HCT116 (cell line): ENCODE measurements at regions not wholly inside any gene's neighbourhood (a gene's known extent, or its start where the extent isn't known, plus 50 kb on each side); places are given as distances from the start of the nearest gene placed in this dataset.

Experiments
- ATAC-seq: fragments of 200-7000 bp; cut with Tn5 transposase; 2 replicates; pipeline ENCODE4 v1.9.1; 2020; ENCODE audit warnings: mild to moderate bottlenecking, moderate library complexity
- BruUV-seq: library from RNA; stranded (reverse); fragments of 400-500 nt; replicated peaks from 2 replicates; lab custom pipeline; 2021; lab: Mats Ljungman, UMichigan
- CTCF ChIA-PET: fragments of 300-600 bp; sonication (Branson Sonifier 250); formaldehyde crosslinking; loops from one replicate; lab custom pipeline; 2021; ENCODE audit warnings: antibody characterized with exemption; lab: Charles Lee
- POLR2A ChIA-PET: fragments of 300-600, 350-600 bp; sonication (Branson Sonifier 250); formaldehyde crosslinking; loops from one replicate; lab custom pipeline; 2021; ENCODE audit warnings: antibody characterized with exemption; lab: Charles Lee
- RAD21 ChIA-PET, 2 experiments: fragments of 300-600 bp; sonication (Branson Sonifier 250); formaldehyde crosslinking; loops; one replicate each; lab custom pipeline; 2023; ENCODE audit warnings: low total read pairs in 2 of 2; ENCODE audit not compliant: uncharacterized antibody in 2 of 2, unreplicated experiment in 2 of 2, low non-redundant PET in 1 of 2; lab: Charles Lee
- DNase-seq: peaks from one replicate; pipeline ENCODE4 v3.0.0-alpha.2; 2010; ENCODE audit warnings: low read depth, low spot score
- H2AFZ ChIP-seq: fragments of 200-600 bp; shearing (Covaris generic), sonication (generic); 2 replicates; pipeline ENCODE4 v1.6.1; 2017; ENCODE audit warnings: low read depth, mixed run types, mixed read lengths, antibody characterized with exemption, low read length; ENCODE audit not compliant: poor library complexity, severe bottlenecking
- H3K27ac ChIP-seq: 2 replicates; pipeline ENCODE4 v1.5.1; 2012; ENCODE audit warnings: low read depth, low read length
- H3K27me3 ChIP-seq: fragments of 200-600 bp; sonication (generic); 2 replicates; pipeline ENCODE4 v1.6.1; 2016; ENCODE audit warnings: mixed run types, low read length, mixed read lengths; ENCODE audit not compliant: insufficient read depth
- H3K36me3 ChIP-seq, 2 experiments: fragments of 200-500 bp in 1 of 2; fragments of 200-600 bp in 1 of 2; sonication (Bioruptor generic) in 1 of 2; sonication (generic) in 1 of 2; 2 replicates each; pipeline versions ENCODE4 v1.5.1 to v1.6.1; 2014 to 2016; ENCODE audit warnings: low read length in 2 of 2, inconsistent platforms in 1 of 2, mixed read lengths in 1 of 2, mixed run types in 1 of 2; ENCODE audit not compliant: insufficient read depth in 2 of 2, control insufficient read depth in 1 of 2
- H3K4me1 ChIP-seq, 2 experiments: fragments of 200-600 bp in 1 of 2; sonication (generic) in 1 of 2; 2 replicates each; pipeline versions ENCODE4 v1.5.1 to v1.6.1; 2012 to 2017; ENCODE audit warnings: low read length in 2 of 2, inconsistent platforms in 1 of 2, mild to moderate bottlenecking in 1 of 2, mixed read lengths in 1 of 2, mixed run types in 1 of 2, moderate library complexity in 1 of 2; ENCODE audit not compliant: insufficient read depth in 2 of 2, control insufficient read depth in 1 of 2
- H3K4me2 ChIP-seq: fragments of 200-600 bp; sonication (generic); 2 replicates; pipeline ENCODE4 v1.6.1; 2017; ENCODE audit warnings: mixed run types, low read length, mixed read lengths
- H3K4me3 ChIP-seq, 2 experiments: fragments of 200-600 bp in 1 of 2; sonication (generic) in 1 of 2; replicated peaks in 1 of 2; 2 replicates each; pipeline ENCODE4 v1.5.1; 2011 to 2016; ENCODE audit warnings: low read length in 2 of 2, control low read depth in 1 of 2, low read depth in 1 of 2, mild to moderate bottlenecking in 1 of 2, mixed read lengths in 1 of 2, mixed run types in 1 of 2
- H3K79me2 ChIP-seq: fragments of 200-600 bp; sonication (generic); 2 replicates; pipeline ENCODE4 v1.6.1; 2017; ENCODE audit warnings: mild to moderate bottlenecking, mixed run types, low read length, moderate library complexity, mixed read lengths; ENCODE audit not compliant: insufficient read depth
- H3K9ac ChIP-seq: fragments of 200-600 bp; sonication (generic); 2 replicates; pipeline ENCODE4 v1.6.1; 2016; ENCODE audit warnings: low read length, mixed read lengths
- H3K9me2 ChIP-seq: fragments of 200-600 bp; sonication (generic), shearing (Covaris generic); 2 replicates; pipeline ENCODE4 v1.6.1; 2017; ENCODE audit warnings: mixed run types, mild to moderate bottlenecking, moderate library complexity; ENCODE audit not compliant: insufficient read depth
- H3K9me3 ChIP-seq, 2 experiments: fragments of 200-500 bp in 1 of 2; fragments of 200-600 bp in 1 of 2; sonication (Bioruptor generic) in 1 of 2; sonication (generic) in 1 of 2; 2 replicates each; pipeline ENCODE4 v1.6.1; 2014 to 2017; ENCODE audit warnings: low read length in 2 of 2, mixed read lengths in 2 of 2, inconsistent platforms in 1 of 2, low read depth in 1 of 2, mild to moderate bottlenecking in 1 of 2, mixed run types in 1 of 2, moderate library complexity in 1 of 2; ENCODE audit not compliant: control insufficient read depth in 1 of 2, insufficient read depth in 1 of 2
- H4K20me1 ChIP-seq: fragments of 200-600 bp; sonication (generic), shearing (Covaris generic); 2 replicates; pipeline ENCODE4 v1.6.1; 2017; ENCODE audit warnings: mixed run types, mild to moderate bottlenecking, moderate library complexity; ENCODE audit not compliant: insufficient read depth
- ATF3 ChIP-seq: IDR thresholded peaks from 2 replicates; pipeline ENCODE4 v1.6.1; 2012
- EGR1 ChIP-seq: IDR thresholded peaks from 2 replicates; pipeline ENCODE4 v1.6.1; 2012; ENCODE audit warnings: low read depth
- EZH2 ChIP-seq: fragments of 200-600 bp; sonication (generic); IDR thresholded peaks from 2 replicates; pipeline ENCODE4 v1.6.1; 2017; ENCODE audit warnings: antibody characterized with exemption, mixed run types
- FOSL1 ChIP-seq: IDR thresholded peaks from 2 replicates; pipeline ENCODE4 v1.6.1; 2012; ENCODE audit warnings: low read depth
- MAX ChIP-seq: IDR thresholded peaks from 2 replicates; pipeline ENCODE4 v1.6.1; 2012
- POLR2A ChIP-seq: IDR thresholded peaks from 2 replicates; pipeline ENCODE4 v1.7.0; 2011; ENCODE audit warnings: borderline replicate concordance; ENCODE audit not compliant: insufficient read depth, insufficient read length; ENCODE audit errors: extremely low read depth
- RAD21 ChIP-seq: IDR thresholded peaks from 2 replicates; pipeline ENCODE4 v1.6.1; 2012; ENCODE audit warnings: low read depth, mild to moderate bottlenecking
- SIN3A ChIP-seq: IDR thresholded peaks from 2 replicates; pipeline ENCODE4 v1.6.1; 2012; ENCODE audit warnings: low read depth
- SP1 ChIP-seq: IDR thresholded peaks from 2 replicates; pipeline ENCODE4 v1.6.1; 2012; ENCODE audit warnings: low read depth
- SRF ChIP-seq: IDR thresholded peaks from 2 replicates; pipeline ENCODE4 v1.6.1; 2012; ENCODE audit warnings: low read depth
- TCF7L2 ChIP-seq: IDR thresholded peaks from 2 replicates; pipeline ENCODE4 v1.7.0; 2011; ENCODE audit warnings: borderline replicate concordance, inconsistent platforms; ENCODE audit not compliant: insufficient read depth, insufficient read length; ENCODE audit errors: extremely low read depth
- YY1 ChIP-seq: IDR thresholded peaks from 2 replicates; pipeline ENCODE4 v1.6.1; 2011; ENCODE audit warnings: low read length, low read depth, moderate library complexity, mild to moderate bottlenecking; ENCODE audit not compliant: insufficient replicate concordance; ENCODE audit errors: extremely low read depth
- ZBTB33 ChIP-seq: IDR thresholded peaks from 2 replicates; pipeline ENCODE4 v1.6.1; 2011; ENCODE audit warnings: mild to moderate bottlenecking, low read length, moderate library complexity; ENCODE audit not compliant: insufficient replicate concordance; ENCODE audit errors: extremely low read depth
- ZFX ChIP-seq: fragments of 450-650 bp; IDR thresholded peaks from 2 replicates; pipeline ENCODE4 v1.6.1; 2017
- ZNF274 ChIP-seq: fragments of 200-500 bp; sonication (Bioruptor generic); IDR thresholded peaks from 2 replicates; pipeline ENCODE4 v1.6.1; 2014; ENCODE audit warnings: mild to moderate bottlenecking, low read depth, low read length, inconsistent platforms
- intact Hi-C: fragments of 100-400 bp; cut with micrococcal nuclease; formaldehyde crosslinking; loops from 2 replicates; pipeline ENCODE4 v1.10.0; 2022
- TF ChIP-seq, protein P1 (sequence below), 3 experiments: fragments of 200-600 bp in 1 of 3; sonication (generic) in 1 of 3; IDR thresholded peaks in 2 of 3; conservative IDR thresholded peaks in 1 of 3; 2 replicates each; pipeline ENCODE4 v1.5.1; 2012 to 2017; ENCODE audit warnings: low read depth in 2 of 3, low read length in 2 of 3, antibody characterized with exemption in 1 of 3, borderline replicate concordance in 1 of 3, control low read depth in 1 of 3, mild to moderate bottlenecking in 1 of 3, mixed read lengths in 1 of 3, mixed run types in 1 of 3, moderate library complexity in 1 of 3; ENCODE audit not compliant: insufficient read depth in 1 of 3
- TF ChIP-seq, protein P2 (sequence below): IDR thresholded peaks from 2 replicates; pipeline ENCODE4 v1.6.1; 2012; ENCODE audit warnings: low read depth

- no TSS peak for BruUV-seq
- intact Hi-C loops = no loop called here
- H3K9me2 ChIP-seq = no peaks in the 10 kb centered on the region
- TF ChIP-seq SP1 (no peak), TCF7L2 (no peak), SIN3A (no peak), ZFX (no peak), ZNF274 (no peak), ATF3 (no peak), SRF (no peak), POLR2A (no peak), MAX (no peak), RAD21 (no peak), ZBTB33 (no peak), EGR1 (no peak), FOSL1 (no peak), EZH2 (no peak), YY1 (no peak)
- TF ChIP-seq, protein P1, sequence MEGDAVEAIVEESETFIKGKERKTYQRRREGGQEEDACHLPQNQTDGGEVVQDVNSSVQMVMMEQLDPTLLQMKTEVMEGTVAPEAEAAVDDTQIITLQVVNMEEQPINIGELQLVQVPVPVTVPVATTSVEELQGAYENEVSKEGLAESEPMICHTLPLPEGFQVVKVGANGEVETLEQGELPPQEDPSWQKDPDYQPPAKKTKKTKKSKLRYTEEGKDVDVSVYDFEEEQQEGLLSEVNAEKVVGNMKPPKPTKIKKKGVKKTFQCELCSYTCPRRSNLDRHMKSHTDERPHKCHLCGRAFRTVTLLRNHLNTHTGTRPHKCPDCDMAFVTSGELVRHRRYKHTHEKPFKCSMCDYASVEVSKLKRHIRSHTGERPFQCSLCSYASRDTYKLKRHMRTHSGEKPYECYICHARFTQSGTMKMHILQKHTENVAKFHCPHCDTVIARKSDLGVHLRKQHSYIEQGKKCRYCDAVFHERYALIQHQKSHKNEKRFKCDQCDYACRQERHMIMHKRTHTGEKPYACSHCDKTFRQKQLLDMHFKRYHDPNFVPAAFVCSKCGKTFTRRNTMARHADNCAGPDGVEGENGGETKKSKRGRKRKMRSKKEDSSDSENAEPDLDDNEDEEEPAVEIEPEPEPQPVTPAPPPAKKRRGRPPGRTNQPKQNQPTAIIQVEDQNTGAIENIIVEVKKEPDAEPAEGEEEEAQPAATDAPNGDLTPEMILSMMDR (IDR thresholded peaks at IDR 0.05 in 2 of 3, conservative IDR thresholded peaks at IDR 0.05 in 1 of 3; ENCODE audit: borderline replicate concordance in 1 of 3, insufficient read depth in 1 of 3, low read depth in 2 of 3, low read length in 2 of 3) = no peak
- TF ChIP-seq, protein P2, sequence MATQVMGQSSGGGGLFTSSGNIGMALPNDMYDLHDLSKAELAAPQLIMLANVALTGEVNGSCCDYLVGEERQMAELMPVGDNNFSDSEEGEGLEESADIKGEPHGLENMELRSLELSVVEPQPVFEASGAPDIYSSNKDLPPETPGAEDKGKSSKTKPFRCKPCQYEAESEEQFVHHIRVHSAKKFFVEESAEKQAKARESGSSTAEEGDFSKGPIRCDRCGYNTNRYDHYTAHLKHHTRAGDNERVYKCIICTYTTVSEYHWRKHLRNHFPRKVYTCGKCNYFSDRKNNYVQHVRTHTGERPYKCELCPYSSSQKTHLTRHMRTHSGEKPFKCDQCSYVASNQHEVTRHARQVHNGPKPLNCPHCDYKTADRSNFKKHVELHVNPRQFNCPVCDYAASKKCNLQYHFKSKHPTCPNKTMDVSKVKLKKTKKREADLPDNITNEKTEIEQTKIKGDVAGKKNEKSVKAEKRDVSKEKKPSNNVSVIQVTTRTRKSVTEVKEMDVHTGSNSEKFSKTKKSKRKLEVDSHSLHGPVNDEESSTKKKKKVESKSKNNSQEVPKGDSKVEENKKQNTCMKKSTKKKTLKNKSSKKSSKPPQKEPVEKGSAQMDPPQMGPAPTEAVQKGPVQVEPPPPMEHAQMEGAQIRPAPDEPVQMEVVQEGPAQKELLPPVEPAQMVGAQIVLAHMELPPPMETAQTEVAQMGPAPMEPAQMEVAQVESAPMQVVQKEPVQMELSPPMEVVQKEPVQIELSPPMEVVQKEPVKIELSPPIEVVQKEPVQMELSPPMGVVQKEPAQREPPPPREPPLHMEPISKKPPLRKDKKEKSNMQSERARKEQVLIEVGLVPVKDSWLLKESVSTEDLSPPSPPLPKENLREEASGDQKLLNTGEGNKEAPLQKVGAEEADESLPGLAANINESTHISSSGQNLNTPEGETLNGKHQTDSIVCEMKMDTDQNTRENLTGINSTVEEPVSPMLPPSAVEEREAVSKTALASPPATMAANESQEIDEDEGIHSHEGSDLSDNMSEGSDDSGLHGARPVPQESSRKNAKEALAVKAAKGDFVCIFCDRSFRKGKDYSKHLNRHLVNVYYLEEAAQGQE = no peak
- RAD21 ChIA-PET = no interaction called here
- CTCF ChIA-PET = no interaction called here
- H3K27ac ChIP-seq = no peak overlapping the region
- no peaks in the 10 kb centered on the region for H3K4me1 ChIP-seq
- no peak for ATAC-seq
- no peak overlapping the region for H3K9ac ChIP-seq
- H3K36me3 ChIP-seq = no peaks in the 10 kb centered on the region
- H3K9me3 ChIP-seq = peaks cover 16 to 28% of the 10 kb centered on the region in 2 experiments; a peak in 2 of 4 replicates
- no peaks in the 10 kb centered on the region for H3K79me2 ChIP-seq
- no peak overlapping the region for H3K4me3 ChIP-seq
- no peaks in the 10 kb centered on the region for H4K20me1 ChIP-seq
- DNase-seq = no peak
- POLR2A ChIA-PET = no interaction called here
- H3K27me3 ChIP-seq = no peaks in the 10 kb centered on the region
- no peak overlapping the region for H3K4me2 ChIP-seq
- no peak overlapping the region for H2AFZ ChIP-seq
Observed at GRCh38 chr11:80899381-80899780, 1458.6 kb upstream of the TENM4 start.
